Fibroblast of skin of left biceps (primary cell): ENCODE measurements at regions not wholly inside any gene's neighbourhood (a gene's known extent, or its start where the extent isn't known, plus 50 kb on each side); places are given as distances from the start of the nearest gene placed in this dataset.

ENCODE experiments used
- DNase-seq, 2 experiments: peaks; one replicate each; pipeline ENCODE4 v3.0.0-alpha.2; 2013; ENCODE audit warnings: low read depth in 2 of 2

DNA sequence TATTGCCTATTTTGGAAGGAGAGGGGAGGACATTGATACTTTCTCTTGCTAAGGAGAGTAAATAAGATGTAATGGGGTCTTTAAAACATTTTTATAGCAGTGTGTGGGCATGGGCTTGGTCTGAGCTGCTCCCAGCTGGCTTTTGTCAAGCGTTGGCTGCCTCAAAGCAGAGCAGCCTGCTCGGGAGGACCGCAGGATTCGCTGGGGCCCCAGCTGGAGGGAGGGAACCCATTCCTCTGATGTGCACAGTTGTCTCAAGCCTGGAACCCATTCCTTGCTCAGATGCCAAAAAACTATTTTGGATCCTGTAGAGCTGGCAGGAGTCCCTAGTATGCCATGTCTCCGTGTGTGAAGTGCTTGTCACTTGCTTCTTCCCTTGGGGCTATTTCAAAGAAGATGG lies 59.4 kb upstream of the RMDN2 start:
- no peak for DNase-seq

- DNase-seq = no peak
Measured at GRCh38 chr2:37866171-37866934, 58.7 kb upstream of the RMDN2 start.

- no peak for DNase-seq
Measured at GRCh38 chr2:37867166-37867565, 57.9 kb upstream of the RMDN2 start.

DNA sequence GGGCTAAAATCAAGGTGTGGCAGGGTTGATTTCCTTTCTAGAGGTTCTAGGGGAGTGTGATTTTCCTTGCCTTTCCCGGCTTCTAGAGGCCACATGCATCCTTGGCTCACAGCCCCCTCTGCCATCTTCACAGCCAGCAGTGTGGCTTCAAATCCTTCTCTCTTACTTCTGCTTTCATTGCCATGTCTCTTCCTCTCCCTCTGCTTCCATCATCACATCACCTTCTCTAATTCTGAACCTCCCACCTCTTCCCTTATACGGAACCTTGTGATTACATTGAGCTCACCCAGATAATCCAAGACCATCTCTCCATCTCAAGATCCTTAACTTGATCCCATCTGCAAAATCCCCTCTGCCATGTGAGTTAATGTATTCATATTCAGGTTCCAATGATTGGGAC lies 56.2 kb upstream of the RMDN2 start:
- no peak for DNase-seq

DNA sequence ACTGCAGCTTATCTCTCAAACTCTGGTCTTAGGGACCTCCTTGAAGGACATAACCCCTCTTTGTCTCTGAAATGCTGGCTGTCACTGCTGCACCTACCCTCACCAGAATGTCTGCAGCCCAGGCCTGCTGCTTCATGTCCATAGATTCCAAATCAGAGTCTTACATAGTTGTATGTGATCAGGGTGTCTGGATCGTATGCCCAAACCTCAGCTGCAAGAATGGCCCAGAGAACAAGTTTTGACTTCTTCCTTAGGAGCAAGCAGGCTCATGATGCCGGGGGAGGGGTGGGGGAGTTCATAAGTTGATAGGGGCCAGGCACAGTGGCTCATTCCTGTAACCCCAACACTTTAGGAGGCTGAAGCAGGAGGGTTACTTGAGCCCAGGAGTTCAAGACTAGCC lies 55.8 kb upstream of the RMDN2 start:
- DNase-seq = no peak

- DNase-seq = no peak
Measured at GRCh38 chr2:37869771-37870170, 55.3 kb upstream of the RMDN2 start.

- no peak for DNase-seq
Measured at GRCh38 chr2:37870829-37871228, 54.3 kb upstream of the RMDN2 start.

- peak; percentile 66 to 77 for DNase-seq
Measured at GRCh38 chr2:37871456-37872191, 53.5 kb upstream of the RMDN2 start.

GRCh38 chr2:37872192-37872750 lies 52.8 kb upstream of the RMDN2 start:
- DNase-seq = no peak

DNA sequence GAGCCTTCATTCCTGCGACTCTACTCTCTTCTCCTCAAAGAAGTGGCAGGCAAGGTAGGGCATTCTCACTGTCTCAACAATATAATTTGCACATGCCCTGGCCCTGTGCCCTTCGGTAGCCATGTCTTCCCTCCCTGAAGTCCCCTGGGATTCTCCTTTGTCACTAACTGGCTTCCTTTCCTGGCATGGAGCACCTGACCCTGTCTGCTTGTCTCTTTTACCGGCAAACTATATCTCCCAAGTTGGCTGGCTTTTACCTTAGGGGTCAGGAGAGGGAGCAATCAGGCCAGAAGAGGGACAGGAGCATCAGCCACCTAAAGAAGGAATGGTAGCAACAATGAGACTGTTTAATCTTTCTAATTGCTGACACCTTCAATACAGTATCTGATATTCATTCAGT lies 51.9 kb upstream of the RMDN2 start:
- no peak for DNase-seq

DNA sequence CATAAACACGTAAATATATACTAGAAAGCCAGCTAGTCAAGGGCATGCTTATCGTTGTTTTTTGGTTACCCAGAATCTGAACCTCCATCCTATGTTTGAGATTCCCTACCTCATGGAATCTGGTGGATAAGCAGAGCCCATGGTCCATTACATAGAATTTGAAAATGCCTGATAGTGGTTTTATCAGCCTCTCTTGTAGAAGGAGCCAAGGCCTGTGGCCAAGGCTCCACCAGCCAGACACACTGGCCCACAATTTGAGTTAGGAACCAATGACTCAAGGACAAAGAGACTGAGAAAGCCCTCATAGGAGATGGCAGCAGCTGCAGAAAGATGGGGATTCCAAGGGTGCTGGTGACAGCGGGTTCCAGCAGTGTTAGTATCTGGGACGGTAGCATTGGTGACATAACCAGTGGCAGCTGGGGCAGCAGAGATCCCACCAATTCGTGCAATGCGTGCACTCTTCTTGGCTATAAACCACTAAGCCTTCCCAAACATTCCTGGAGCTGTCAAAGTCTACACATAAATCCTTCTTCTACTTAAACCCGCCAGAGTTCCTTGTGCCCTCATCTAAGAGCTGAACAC lies 51.2 kb upstream of the RMDN2 start:
- DNase-seq = no peak

GRCh38 chr2:37874470-37874869 lies 50.6 kb upstream of the RMDN2 start:
- no peak for DNase-seq
